ENCODE measurements at regions not wholly inside any gene's neighbourhood (a gene's known extent, or its start where the extent isn't known, plus 50 kb on each side); places are given as distances from the start of the nearest gene placed in this dataset.
"Not testable (repeated sequence)": the region's sequence is repeated elsewhere in the genome, so short reads cannot be mapped to it uniquely, and the experiment has no call there.

DNA sequence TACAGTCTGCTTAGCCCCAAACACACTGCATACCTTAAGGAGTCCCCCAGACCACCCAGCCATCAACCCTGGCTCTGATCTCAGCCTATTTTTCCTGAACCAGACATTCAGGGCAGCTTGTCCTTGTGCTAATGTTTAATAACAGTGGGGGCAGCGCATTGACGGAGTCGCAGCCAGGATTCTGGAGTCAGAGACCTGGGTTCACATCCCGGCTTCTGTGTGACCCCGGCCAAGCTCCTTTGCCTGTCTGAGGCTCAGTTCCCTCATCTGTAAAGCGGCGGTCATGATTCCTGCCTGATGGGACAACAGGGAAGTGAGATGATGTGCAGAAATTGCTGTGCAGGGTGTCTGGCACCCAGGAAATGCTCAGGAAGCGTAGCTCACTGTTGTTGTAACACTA, 63.1 kb downstream of the MATN1 start:
- DNase-seq (ENCODE audit: low read depth), result no peak

- no peak for DNase-seq (ENCODE audit: low read depth)
Observed at GRCh38 chr1:30659702-30660101, 63.7 kb downstream of the MATN1 start.

- not testable (repeated sequence) for DNase-seq (ENCODE audit: low read depth)
Observed at GRCh38 chr1:30658375-30658774, 65.0 kb downstream of the MATN1 start.

GRCh38 chr1:30658014-30658336, 65.4 kb downstream of the MATN1 start:
- no peak for DNase-seq (ENCODE audit: low read depth)

GRCh38 chr1:30657131-30658013, 66.0 kb downstream of the MATN1 start:
- DNase-seq (ENCODE audit: low read depth), result no peak

- DNase-seq (ENCODE audit: low read depth), result no peak
Observed at GRCh38 chr1:30656171-30656940, 67.0 kb downstream of the MATN1 start.

DNA sequence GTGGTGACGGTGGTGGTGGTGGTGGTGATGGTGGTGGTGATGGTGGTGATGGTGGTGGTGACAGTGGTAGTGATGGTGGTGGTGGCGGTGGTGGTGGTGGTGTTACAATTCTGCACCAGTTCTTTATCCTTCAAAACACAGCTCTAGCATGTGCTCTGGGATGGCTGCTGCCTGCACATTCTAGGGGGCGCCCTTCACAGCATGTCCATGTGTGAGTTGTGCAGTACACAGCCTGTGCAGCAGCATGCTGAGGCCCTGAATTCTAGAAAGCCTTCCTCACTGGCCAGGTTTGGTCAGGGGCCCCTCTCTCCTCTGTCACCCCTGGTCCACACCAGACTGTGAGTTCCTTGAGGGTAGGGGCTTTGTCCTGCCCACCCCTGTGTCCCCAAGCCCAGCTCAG, 67.7 kb downstream of the MATN1 start:
- no peak for DNase-seq (ENCODE audit: low read depth)

DNA sequence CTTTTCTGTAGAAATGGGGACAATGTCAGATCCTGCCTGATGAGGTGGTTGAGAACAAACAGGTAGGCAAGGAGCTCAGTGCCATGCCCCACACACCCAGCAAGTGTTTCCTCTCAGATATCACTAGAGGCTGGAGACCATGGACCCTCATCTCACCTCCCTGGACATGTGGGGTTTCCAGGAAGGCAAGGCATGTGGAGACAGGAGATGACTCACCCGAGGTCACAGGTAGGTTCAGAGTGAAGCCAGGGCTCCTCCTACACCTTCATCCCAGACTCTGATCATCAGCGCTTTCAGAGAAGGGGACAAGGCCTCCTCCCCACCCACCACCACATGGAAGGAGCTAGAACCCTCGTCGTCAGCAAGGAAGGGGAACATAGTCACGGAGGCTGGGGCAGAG, 69.2 kb downstream of the MATN1 start:
- DNase-seq (ENCODE audit: low read depth), result no peak

- no peak for DNase-seq (ENCODE audit: low read depth)
Observed at GRCh38 chr1:30652152-30652841, 71.1 kb downstream of the MATN1 start.

GRCh38 chr1:30651395-30651794, 72.0 kb downstream of the MATN1 start:
- not testable (repeated sequence) for DNase-seq (ENCODE audit: low read depth)

- DNase-seq (ENCODE audit: low read depth), result no peak
Observed at GRCh38 chr1:30650968-30651320, 72.4 kb downstream of the MATN1 start.

DNA sequence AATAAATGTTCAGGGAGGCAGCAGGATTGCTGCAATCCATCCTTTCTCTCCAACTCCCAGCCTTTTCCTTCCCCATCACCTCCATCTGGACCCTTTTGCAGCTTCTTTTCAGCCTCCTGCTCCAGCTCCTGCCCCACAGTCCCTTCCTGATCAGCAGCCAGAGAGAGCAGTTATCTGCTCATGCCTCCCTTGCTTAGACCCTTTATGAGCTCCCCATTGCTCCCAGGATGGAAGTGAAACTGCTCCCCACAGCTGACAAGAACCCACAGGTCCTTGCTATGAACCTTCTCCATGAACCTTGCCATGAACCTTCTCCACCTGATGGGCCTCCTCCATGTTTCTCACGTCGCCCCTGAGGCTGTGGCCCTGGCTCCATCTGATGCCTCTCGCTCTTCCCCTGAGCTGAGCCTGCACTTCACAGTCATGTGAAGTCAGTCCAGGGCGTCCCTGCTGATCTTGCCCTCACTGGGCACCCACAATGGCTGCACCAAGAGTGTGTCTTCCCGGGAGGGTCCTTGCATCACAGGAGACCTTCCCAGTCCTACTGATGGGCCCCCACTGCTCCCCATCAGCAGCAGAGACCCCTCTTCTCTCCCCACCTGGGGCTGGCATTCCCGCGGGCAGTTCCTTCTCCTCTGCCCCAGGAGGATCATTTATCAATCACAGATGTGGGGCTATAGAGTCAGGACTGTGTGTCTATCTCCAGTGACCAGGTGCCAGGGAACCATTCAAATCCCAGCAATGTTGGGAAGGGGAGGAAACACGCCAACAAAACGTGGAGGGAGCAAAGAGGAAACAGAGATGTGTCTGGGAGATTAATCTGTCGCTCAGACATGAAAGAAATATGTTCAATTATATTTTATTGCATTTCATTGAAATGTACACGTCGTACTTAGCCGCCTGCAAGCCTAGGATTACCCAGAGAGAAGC, 73.1 kb downstream of the MATN1 start:
- no peak for DNase-seq (ENCODE audit: low read depth)

DNA sequence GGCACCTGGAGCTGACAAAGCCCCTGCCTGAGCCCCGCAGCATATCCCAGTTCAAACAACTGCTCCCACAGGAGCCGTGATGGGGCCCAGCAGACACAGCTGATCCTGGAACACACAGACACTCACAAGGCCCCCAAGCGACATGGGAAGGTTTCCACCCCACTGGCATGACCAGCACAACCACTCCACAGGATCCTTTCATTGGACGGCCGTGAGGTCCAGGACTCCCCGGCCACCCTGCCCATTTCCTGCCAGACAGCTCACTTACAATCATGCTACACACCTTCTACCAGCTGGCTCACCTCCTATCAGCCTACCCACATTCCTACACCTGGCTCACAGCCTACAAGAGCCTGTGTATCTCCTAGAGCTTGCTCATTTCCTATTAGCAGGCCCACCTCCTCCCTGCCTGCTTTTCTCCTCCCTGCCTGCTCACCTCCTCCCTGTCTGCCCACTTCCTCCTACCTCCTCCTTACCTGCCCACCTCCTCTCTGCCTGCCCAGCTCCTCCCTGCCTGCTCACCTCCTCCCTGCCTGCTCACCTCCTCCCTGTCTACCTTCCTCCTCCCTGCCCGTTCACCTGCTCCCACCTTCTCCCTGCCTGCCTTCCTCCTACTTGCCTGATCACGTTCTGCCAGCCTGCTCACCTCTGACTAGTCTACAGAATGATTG, 73.9 kb downstream of the MATN1 start:
- no peak for DNase-seq (ENCODE audit: low read depth)

GRCh38 chr1:30648408-30649000, 74.9 kb downstream of the MATN1 start:
- DNase-seq (ENCODE audit: low read depth), result no peak

DNA sequence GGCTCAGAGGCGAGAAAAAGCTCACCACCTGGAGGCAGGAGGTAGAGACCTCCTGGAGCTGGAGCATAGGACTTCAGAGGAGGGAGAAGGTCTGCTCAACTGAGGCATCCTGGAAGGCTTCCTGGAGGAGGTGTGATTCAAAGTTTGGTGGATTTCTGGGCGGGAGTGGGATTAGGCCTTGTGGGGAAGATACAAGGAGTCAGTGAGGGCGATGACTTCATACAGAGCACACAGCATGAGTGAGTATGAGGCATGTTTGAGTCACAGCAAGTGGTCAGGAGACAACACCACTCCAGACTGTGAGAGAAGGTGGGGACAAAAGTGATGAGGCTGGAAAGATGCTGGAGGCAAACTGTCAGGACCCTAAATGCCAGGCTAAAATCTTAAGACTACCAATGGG, 77.6 kb downstream of the MATN1 start:
- DNase-seq (ENCODE audit: low read depth), result peak; percentile 61

DNA sequence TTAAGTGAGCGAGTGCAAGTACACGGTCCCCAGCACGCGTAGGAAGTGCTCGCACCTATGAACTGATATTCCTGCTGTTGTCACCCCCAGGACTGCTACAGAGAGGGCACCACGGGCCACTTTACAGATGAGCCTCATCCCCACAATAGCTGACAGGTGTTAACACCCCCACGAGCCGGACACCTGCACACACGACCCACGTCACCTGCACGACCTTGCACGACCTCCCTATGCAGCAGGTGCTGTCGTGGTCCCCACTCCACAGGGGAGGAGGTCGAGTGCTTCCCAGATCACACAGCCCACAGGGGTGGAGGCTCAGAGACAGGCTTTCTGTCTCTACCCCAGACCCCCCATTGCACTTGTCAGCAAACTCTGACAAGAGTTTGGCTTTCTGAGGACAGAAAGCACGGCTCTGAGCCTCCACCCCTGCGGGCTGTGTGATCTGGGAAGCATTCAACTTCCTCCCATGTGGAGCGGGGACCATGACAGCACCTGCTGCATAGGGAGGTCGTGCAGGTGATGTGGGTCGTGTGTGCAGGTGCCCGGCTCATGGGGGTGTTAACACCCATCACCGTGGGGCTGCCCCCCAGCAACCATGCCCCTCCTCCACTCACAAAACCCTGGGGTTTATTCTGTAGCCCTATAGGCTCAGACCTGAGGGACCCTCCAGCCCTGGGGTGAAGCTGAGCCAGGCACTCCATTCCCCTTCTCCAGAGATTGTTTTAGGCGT, 80.8 kb downstream of the MATN1 start:
- DNase-seq (ENCODE audit: low read depth), result no peak

DNA sequence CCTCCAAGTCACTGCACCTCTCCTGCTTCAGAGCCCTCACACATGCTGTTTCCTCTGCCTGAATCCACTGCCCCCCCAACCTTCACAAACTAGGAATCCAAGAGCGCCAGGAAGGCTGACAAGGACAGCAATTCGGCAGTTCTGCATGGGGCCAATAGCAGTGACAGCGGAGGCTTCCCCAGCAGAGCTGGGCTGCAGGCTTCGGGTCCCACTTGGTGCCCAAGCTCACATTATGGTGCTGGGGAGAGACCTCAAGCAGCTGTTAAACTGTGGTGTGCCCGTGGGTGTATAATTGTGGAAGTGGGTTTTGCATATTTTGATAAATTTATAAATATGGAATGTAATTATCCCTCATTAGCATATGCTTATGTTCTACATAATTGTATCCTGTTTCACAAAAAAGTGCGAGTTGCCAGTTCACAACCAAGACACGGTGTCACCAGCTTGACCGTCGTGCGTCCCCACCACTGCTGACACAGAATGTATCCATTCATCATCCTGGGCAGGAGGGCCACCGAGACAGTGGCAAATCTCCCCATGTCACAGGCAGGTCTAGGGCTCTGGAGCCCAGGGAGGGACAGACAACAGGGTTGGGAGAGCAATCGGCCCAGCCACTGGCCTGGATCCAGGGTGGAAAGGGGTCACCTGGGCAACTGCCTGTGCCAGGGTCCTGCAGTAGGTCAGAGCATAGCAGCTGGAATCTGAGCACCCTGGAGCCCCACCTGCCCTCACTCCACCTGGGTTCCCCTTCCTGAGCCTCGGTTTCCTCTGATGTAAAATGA, 81.6 kb downstream of the MATN1 start:
- no peak for DNase-seq (ENCODE audit: low read depth)

DNA sequence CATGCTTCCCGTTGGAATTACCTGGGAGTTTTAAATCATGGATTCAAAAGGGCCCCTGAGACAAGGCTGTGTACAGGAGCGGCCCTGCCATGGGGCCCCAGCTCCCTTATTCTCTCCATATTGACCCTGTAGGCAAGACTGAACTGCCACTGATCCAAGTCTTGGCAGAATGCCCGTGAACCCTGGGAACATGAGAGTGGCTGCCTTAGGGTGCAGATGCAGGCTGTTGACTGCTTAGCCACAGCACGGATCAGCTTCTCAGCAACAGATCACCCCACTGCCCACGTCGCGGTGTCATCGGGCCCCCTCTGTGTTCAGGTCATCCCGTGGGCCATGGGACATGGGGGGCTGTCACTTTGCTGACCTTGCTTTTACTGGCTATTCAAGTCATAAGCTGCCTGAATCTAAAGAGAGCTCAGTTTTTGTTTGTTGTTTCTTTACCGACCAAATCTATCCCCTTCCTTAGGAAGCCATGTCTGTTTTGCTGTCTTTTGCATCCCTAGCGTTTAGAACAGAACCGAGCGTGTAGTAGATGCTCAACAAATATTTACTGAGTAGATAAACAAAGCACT, 83.4 kb downstream of the MATN1 start:
- no peak for DNase-seq (ENCODE audit: low read depth)

- DNase-seq (ENCODE audit: low read depth), result no peak
Observed at GRCh38 chr1:30638811-30639210, 84.6 kb downstream of the MATN1 start.

Measured in LHCN-M2 (cell line).